Fibroblast of gingiva (primary cell): ENCODE measurements at regions not wholly inside any gene's neighbourhood (a gene's known extent, or its start where the extent isn't known, plus 50 kb on each side); places are given as distances from the start of the nearest gene placed in this dataset.
A peak's percentile ranks its signal among the peaks of the same experiment; 100 is the strongest.
"Not testable (repeated sequence)": the region's sequence is repeated elsewhere in the genome, so short reads cannot be mapped to it uniquely, and the experiment has no call there.

Experiments
- DNase-seq: peaks from one replicate; pipeline ENCODE4 v3.0.0-alpha.2; 2011; ENCODE audit warnings: low read depth

- DNase-seq, result no peak
Measured at GRCh38 chr3:76198086-76198485, 412.7 kb upstream of the ZNF717 start.

- peak; percentile 50 for DNase-seq
Measured at GRCh38 chr3:76199382-76199781, 414.0 kb upstream of the ZNF717 start.

- DNase-seq, result no peak
Measured at GRCh38 chr3:76203578-76203977, 418.2 kb upstream of the ZNF717 start.

- no peak for DNase-seq
Measured at GRCh38 chr3:76206346-76206745, 421.0 kb upstream of the ZNF717 start.

- no peak for DNase-seq
Measured at GRCh38 chr3:76212679-76213078, 427.3 kb upstream of the ZNF717 start.

- DNase-seq, result no peak
Measured at GRCh38 chr3:76222201-76222600, 436.9 kb upstream of the ZNF717 start.

- DNase-seq, result no peak
Measured at GRCh38 chr3:76231258-76231657, 445.9 kb upstream of the ZNF717 start.

- no peak for DNase-seq
Measured at GRCh38 chr3:76242886-76243753, 457.8 kb upstream of the ZNF717 start.

- no peak for DNase-seq
Measured at GRCh38 chr3:76245073-76245472, 459.7 kb upstream of the ZNF717 start.

GRCh38 chr3:76245622-76246021, 460.3 kb upstream of the ZNF717 start:
- no peak for DNase-seq

GRCh38 chr3:76264496-76264895, 479.1 kb upstream of the ZNF717 start:
- no peak for DNase-seq

- no peak for DNase-seq
Measured at GRCh38 chr3:76264911-76265310, 479.6 kb upstream of the ZNF717 start.

- DNase-seq, result no peak
Measured at GRCh38 chr3:76266511-76266910, 481.2 kb upstream of the ZNF717 start.

- no peak for DNase-seq
Measured at GRCh38 chr3:76267851-76268380, 482.6 kb upstream of the ZNF717 start.

- DNase-seq, result no peak
Measured at GRCh38 chr3:76293856-76294255, 508.5 kb upstream of the ZNF717 start.

- no peak for DNase-seq
Measured at GRCh38 chr3:76300746-76301145, 515.4 kb upstream of the ZNF717 start.

- no peak for DNase-seq
Measured at GRCh38 chr3:76307556-76307955, 522.2 kb upstream of the ZNF717 start.

GRCh38 chr3:76308541-76308940, 523.2 kb upstream of the ZNF717 start:
- DNase-seq, result peak; percentile 66

- peak; percentile 21 for DNase-seq
Measured at GRCh38 chr3:76310089-76310488, 524.7 kb upstream of the ZNF717 start.

- DNase-seq, result no peak
Measured at GRCh38 chr3:76310667-76311066, 525.3 kb upstream of the ZNF717 start.

GRCh38 chr3:76311941-76312340, 526.6 kb upstream of the ZNF717 start:
- no peak for DNase-seq

GRCh38 chr3:76315906-76316305, 530.6 kb upstream of the ZNF717 start:
- DNase-seq, result not testable (repeated sequence)

- DNase-seq, result no peak
Measured at GRCh38 chr3:76321614-76322013, 536.3 kb upstream of the ZNF717 start.

GRCh38 chr3:76324101-76324500, 538.8 kb upstream of the ZNF717 start:
- DNase-seq, result no peak
